ENCODE measurements at regions not wholly inside any gene's neighbourhood (a gene's known extent, or its start where the extent isn't known, plus 50 kb on each side); places are given as distances from the start of the nearest gene placed in this dataset.

GRCh38 chr3:137924628-137925027, 85.3 kb upstream of the CLDN18 start:
- Mint-ChIP-seq H3K27ac (no peak overlapping the region), H3K4me3 (no peak overlapping the region), H3K27me3 (peaks cover 35% of the 10 kb centered on the region), H3K4me1 (ENCODE audit: low read depth) (no peaks in the 10 kb centered on the region), H3K36me3 (ENCODE audit: low read depth) (no peaks in the 10 kb centered on the region), H3K9me3 (no peaks in the 10 kb centered on the region)
- DNase-seq: no peak
- Histone ChIP-seq H3K9me3 (ENCODE audit: control insufficient read depth in 1 of 2, insufficient read depth in 1 of 2, low read length in 2 of 2) (no peaks in the 10 kb centered on the region), H3K4me3 (ENCODE audit: low read length) (no peak overlapping the region), H3K27me3 (ENCODE audit: control insufficient read depth in 1 of 2, insufficient read depth in 2 of 2, low read length in 2 of 2) (peaks cover 0 to 6% of the 10 kb centered on the region in 2 experiments), H3K36me3 (ENCODE audit: insufficient read depth, low read length) (no peaks in the 10 kb centered on the region), H3K27ac (ENCODE audit: low read depth in 1 of 2, low read length in 2 of 2) (no peak overlapping the region), H3K4me1 (ENCODE audit: insufficient read depth, low read length) (no peaks in the 10 kb centered on the region)
- ATAC-seq (ENCODE audit: poor library complexity): no peak
- intact Hi-C loops (cut with DNase I, micrococcal nuclease): no loop called here
- POLR2A ChIA-PET: no interaction called here
- CTCF ChIA-PET: no interaction called here
- no peak for TF ChIP-seq CTCF (IDR thresholded peaks at IDR 0.05)

- H3K27me3 ChIP-seq (ENCODE audit: control insufficient read depth in 1 of 2, insufficient read depth in 2 of 2, low read length in 2 of 2): peaks cover 0 to 6% of the 10 kb centered on the region in 2 experiments
- no peaks in the 10 kb centered on the region for H3K36me3 ChIP-seq (ENCODE audit: insufficient read depth, low read length)
- H3K27ac ChIP-seq (ENCODE audit: low read depth in 1 of 2, low read length in 2 of 2): no peak overlapping the region
- ChIA-PET POLR2A (no interaction called here), CTCF (no interaction called here)
- peaks cover 30% of the 10 kb centered on the region for H3K27me3 Mint-ChIP-seq
- H3K27ac Mint-ChIP-seq: no peak overlapping the region
- H3K9me3 Mint-ChIP-seq: no peaks in the 10 kb centered on the region
- DNase-seq (no peak), ATAC-seq (ENCODE audit: poor library complexity) (no peak)
- H3K36me3 Mint-ChIP-seq (ENCODE audit: low read depth): no peaks in the 10 kb centered on the region
- H3K4me1 ChIP-seq (ENCODE audit: insufficient read depth, low read length): no peaks in the 10 kb centered on the region
- H3K4me3 Mint-ChIP-seq: no peak overlapping the region
- intact Hi-C loops (cut with DNase I, micrococcal nuclease): no loop called here
- H3K9me3 ChIP-seq (ENCODE audit: control insufficient read depth in 1 of 2, insufficient read depth in 1 of 2, low read length in 2 of 2): no peaks in the 10 kb centered on the region
- no peaks in the 10 kb centered on the region for H3K4me1 Mint-ChIP-seq (ENCODE audit: low read depth)
- TF ChIP-seq CTCF (IDR thresholded peaks at IDR 0.05): no peak
- no peak overlapping the region for H3K4me3 ChIP-seq (ENCODE audit: low read length)
Observed at GRCh38 chr3:137925080-137925479, 84.9 kb upstream of the CLDN18 start.

- no peaks in the 10 kb centered on the region for H3K9me3 ChIP-seq (ENCODE audit: control insufficient read depth in 1 of 2, insufficient read depth in 1 of 2, low read length in 2 of 2)
- H3K27me3 ChIP-seq (ENCODE audit: control insufficient read depth in 1 of 2, insufficient read depth in 2 of 2, low read length in 2 of 2): no peaks in the 10 kb centered on the region
- H3K4me3 ChIP-seq (ENCODE audit: low read length): no peak overlapping the region
- Mint-ChIP-seq H3K9me3 (no peaks in the 10 kb centered on the region), H3K27ac (no peak overlapping the region), H3K36me3 (ENCODE audit: low read depth) (no peaks in the 10 kb centered on the region), H3K4me1 (ENCODE audit: low read depth) (no peaks in the 10 kb centered on the region), H3K27me3 (peaks cover 25% of the 10 kb centered on the region), H3K4me3 (no peak overlapping the region)
- ATAC-seq (ENCODE audit: poor library complexity): no peak
- no peak for TF ChIP-seq CTCF (IDR thresholded peaks at IDR 0.05)
- no peaks in the 10 kb centered on the region for H3K36me3 ChIP-seq (ENCODE audit: insufficient read depth, low read length)
- ChIA-PET CTCF (no interaction called here), POLR2A (no interaction called here)
- H3K4me1 ChIP-seq (ENCODE audit: insufficient read depth, low read length): no peaks in the 10 kb centered on the region
- no peak overlapping the region for H3K27ac ChIP-seq (ENCODE audit: low read depth in 1 of 2, low read length in 2 of 2)
- intact Hi-C loops (cut with DNase I, micrococcal nuclease): no loop called here
- no peak for DNase-seq
Observed at GRCh38 chr3:137926991-137927390, 83.0 kb upstream of the CLDN18 start.
